Fibroblast of skin of back (primary cell): ENCODE measurements at regions not wholly inside any gene's neighbourhood (a gene's known extent, or its start where the extent isn't known, plus 50 kb on each side); places are given as distances from the start of the nearest gene placed in this dataset.
A peak's percentile ranks its signal among the peaks of the same experiment; 100 is the strongest.
"Not testable (repeated sequence)": the region's sequence is repeated elsewhere in the genome, so short reads cannot be mapped to it uniquely, and the experiment has no call there.

Source experiments
- DNase-seq: peaks from one replicate; pipeline ENCODE4 v3.0.0-alpha.2; 2013

- DNase-seq, result no peak
These were observed 535.6 kb upstream of the KCND2 start for GRCh38 chr7:119737390-119737789.

GRCh38 chr7:119745280-119745679 is 527.7 kb upstream of the KCND2 start:
- DNase-seq, result not testable (repeated sequence)

- no peak for DNase-seq
These were observed 524.6 kb upstream of the KCND2 start for GRCh38 chr7:119748251-119748860.

- DNase-seq, result peak; percentile 6
These were observed 524.0 kb upstream of the KCND2 start for GRCh38 chr7:119748991-119749390.

- DNase-seq, result no peak
These were observed 516.3 kb upstream of the KCND2 start for GRCh38 chr7:119756687-119757086.

GRCh38 chr7:119758254-119758653 is 514.7 kb upstream of the KCND2 start:
- no peak for DNase-seq

GRCh38 chr7:119761776-119762175 is 511.2 kb upstream of the KCND2 start:
- DNase-seq, result no peak

GRCh38 chr7:119782286-119782685 is 490.7 kb upstream of the KCND2 start:
- DNase-seq, result no peak

- DNase-seq, result peak; percentile 44
These were observed 489.2 kb upstream of the KCND2 start for GRCh38 chr7:119783799-119784198.

GRCh38 chr7:119802147-119802546 is 470.8 kb upstream of the KCND2 start:
- DNase-seq, result peak; percentile 6

GRCh38 chr7:119825091-119825655 is 447.8 kb upstream of the KCND2 start:
- DNase-seq, result no peak

GRCh38 chr7:119826547-119826946 is 446.4 kb upstream of the KCND2 start:
- no peak for DNase-seq

- no peak for DNase-seq
These were observed 434.5 kb upstream of the KCND2 start for GRCh38 chr7:119838444-119838843.

GRCh38 chr7:119842337-119842736 is 430.6 kb upstream of the KCND2 start:
- no peak for DNase-seq

GRCh38 chr7:119842786-119843185 is 430.2 kb upstream of the KCND2 start:
- DNase-seq, result no peak

- DNase-seq, result no peak
These were observed 411.6 kb upstream of the KCND2 start for GRCh38 chr7:119861385-119861784.

GRCh38 chr7:119868387-119868786 is 404.6 kb upstream of the KCND2 start:
- no peak for DNase-seq

GRCh38 chr7:119879835-119880234 is 393.1 kb upstream of the KCND2 start:
- no peak for DNase-seq

GRCh38 chr7:119886007-119886406 is 387.0 kb upstream of the KCND2 start:
- no peak for DNase-seq

GRCh38 chr7:119886525-119886924 is 386.4 kb upstream of the KCND2 start:
- DNase-seq, result not testable (repeated sequence)

- DNase-seq, result no peak
These were observed 384.7 kb upstream of the KCND2 start for GRCh38 chr7:119888251-119888650.

GRCh38 chr7:119890631-119891030 is 382.3 kb upstream of the KCND2 start:
- no peak for DNase-seq

- no peak for DNase-seq
These were observed 377.7 kb upstream of the KCND2 start for GRCh38 chr7:119895320-119895719.

- DNase-seq, result no peak
These were observed 376.6 kb upstream of the KCND2 start for GRCh38 chr7:119896386-119896785.
